HG03432 (cell line): ENCODE measurements at regions not wholly inside any gene's neighbourhood (a gene's known extent, or its start where the extent isn't known, plus 50 kb on each side); places are given as distances from the start of the nearest gene placed in this dataset.

ENCODE experiments used
- ATAC-seq: cut with Tn5 transposase; IDR thresholded peaks from one replicate; pipeline ENCODE4 v1.9.1; 2021; ENCODE audit warnings: mild to moderate bottlenecking, moderate library complexity; ENCODE audit not compliant: unreplicated experiment

DNA sequence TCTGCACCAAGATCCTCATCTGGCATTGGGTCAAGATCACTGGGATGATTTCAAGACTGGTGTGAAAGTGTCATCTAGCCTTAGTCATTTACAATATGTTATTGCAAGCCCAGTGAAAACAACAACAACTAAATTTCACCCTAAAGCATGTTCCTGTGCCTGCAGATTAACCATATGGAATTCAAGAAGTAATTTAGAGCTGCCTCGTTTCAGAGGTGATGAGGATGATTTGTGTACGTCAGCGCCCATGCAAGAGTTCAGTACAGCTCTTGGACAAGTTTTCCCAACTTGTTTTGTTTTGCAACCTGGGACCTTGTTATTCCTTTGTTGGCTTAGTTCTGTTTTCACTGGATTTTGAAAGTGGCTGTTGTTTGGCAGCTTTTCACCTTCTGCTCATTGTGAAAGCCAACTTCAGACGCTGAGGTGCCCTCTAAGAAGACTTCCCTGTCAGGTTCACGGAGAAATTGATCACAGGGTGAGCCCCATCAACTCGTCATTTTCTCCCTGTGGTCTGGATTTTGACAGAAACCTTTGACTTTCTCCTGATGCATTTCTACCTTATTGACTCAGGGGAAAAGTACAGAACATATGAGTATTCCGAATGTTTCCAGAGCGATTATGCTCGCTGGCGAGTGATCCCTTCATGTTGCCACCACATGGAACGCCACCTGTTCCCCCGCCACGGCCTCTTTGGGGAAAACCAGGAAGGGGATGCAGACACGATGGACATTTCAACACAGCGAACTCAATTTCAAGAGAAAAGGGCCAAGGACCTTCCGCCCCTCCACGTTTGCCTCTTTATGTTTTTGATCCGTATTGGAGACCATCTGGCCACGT lies 85.6 kb downstream of the FOXL1 start:
- ATAC-seq, result no peak

DNA sequence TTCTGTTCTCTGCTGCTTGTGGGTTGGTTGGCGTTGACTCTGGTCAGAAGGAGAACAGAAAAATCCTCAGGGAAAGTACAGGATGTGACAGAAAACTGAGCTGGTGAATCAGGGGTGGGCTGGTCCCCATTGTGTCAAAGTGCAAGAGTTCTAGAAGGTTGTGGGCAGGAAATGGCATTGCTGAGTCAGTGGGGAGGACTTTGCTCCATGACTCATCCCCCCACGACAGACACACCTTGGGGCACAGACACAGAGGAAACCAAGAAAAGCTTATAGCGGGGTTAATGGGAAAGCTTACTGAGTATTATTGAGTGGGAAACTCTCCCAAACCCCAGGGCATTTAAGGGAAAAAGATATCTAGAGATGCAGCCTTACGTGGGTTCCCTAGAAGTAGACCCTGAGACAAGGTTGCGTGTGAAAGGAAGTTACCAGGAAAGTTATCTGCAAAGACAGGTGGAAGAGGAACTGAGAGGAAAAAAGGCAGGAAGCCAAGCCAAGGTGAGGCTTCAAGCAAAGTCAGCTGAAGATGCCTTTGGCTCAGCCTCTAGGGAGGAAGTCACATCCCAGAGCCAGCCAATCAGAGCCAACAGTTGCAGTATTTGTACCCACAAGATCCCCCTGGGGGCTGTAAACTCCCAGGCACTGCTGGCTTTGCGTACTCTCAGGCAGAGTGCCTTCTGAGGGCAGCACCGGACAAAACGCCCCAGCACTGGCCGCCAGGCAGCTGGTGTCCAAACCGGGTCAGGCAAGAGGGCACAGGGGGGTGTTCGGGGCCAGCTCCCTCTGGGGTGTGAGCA lies 86.4 kb downstream of the FOXL1 start:
- ATAC-seq, result peak; percentile 77

GRCh38 chr16:86665319-86665675 lies 86.9 kb downstream of the FOXL1 start:
- ATAC-seq, result peak; percentile 10

DNA sequence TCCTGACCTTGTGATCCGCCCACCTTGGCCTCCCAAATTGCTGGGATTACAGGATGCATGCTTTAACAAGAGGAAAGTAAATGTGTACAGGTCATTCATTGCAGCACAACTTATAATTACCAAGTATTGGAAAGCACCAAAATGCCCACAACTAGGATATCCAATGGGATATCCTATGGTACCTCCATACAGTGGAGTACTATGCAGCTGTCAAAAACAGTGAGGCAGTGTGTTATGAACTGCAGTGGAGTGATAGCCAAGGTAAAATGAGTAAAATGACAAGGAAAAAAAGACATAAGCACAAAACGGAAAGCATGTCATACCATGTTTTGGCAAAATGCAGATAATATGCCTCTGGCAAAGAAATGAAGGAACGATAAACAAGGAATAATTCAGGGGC lies 87.6 kb downstream of the FOXL1 start:
- ATAC-seq, result no peak

GRCh38 chr16:86667035-86667434 lies 88.7 kb downstream of the FOXL1 start:
- no peak for ATAC-seq

- no peak for ATAC-seq
Observed at GRCh38 chr16:86668136-86668910, 90.0 kb downstream of the FOXL1 start.

- ATAC-seq, result no peak
Observed at GRCh38 chr16:86669285-86669805, 91.0 kb downstream of the FOXL1 start.

DNA sequence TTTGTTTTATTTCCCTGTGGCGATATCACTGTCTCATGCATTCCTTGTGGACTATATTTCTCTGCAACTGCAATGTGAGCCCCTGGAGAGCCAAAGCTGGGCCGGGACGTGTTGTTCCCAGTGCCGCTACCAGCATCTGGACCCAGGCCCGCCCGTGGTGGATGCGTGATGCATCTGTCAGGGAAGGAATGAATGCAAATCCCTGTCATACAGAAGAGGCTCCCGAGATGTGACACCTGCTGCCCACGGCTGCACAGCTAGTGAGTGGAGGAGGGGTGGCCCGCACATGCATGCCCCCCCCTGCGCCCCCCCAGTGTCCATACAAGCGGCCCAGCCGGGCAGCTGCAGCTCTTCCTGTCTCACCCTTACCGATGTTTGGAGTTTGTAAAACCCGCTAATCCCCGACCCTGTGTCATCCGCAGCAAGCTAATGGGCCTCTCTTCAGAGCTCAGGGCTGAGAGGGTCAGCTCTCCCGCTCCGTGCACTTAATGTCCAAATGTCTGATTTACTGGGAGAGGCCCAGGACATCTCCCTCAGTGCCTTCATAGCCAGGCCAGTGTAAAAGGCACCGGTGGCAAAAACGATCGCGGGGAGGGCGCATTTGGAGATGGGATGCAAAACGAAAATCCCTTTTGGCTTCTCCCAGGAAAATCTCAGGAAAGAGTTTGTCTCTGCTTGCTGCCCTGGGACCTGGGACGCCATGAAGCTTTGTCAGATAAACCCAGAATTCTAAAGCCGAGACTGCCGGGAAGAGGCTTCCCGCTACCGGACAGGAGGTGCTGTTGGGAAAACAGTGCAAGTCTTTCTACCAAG lies 91.8 kb downstream of the FOXL1 start:
- no peak for ATAC-seq

DNA sequence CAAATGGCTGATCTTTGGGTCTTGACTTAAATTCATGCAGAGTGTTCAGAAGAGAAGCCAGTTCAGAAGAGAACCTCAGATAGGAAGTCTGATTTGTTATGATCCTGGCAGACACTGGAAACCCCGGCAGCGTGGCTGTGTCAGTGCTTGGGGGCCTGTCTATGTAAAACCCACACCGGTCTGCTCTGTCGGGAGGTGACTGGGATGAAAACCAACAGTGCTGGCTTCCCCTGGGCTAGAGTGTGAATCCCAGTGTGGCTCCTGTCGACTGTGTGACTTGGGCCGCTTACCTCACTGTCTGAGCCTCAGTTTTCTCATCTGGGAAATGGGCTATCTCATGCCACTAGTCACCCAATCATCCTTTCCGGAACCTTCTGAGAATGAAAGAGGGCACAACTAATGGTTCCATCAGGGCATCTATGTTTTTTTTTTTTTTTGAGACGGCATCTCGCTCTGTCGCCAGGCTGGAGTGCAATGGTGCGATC lies 92.4 kb downstream of the FOXL1 start:
- no peak for ATAC-seq

- ATAC-seq, result no peak
Observed at GRCh38 chr16:86671486-86672178, 93.3 kb downstream of the FOXL1 start.

DNA sequence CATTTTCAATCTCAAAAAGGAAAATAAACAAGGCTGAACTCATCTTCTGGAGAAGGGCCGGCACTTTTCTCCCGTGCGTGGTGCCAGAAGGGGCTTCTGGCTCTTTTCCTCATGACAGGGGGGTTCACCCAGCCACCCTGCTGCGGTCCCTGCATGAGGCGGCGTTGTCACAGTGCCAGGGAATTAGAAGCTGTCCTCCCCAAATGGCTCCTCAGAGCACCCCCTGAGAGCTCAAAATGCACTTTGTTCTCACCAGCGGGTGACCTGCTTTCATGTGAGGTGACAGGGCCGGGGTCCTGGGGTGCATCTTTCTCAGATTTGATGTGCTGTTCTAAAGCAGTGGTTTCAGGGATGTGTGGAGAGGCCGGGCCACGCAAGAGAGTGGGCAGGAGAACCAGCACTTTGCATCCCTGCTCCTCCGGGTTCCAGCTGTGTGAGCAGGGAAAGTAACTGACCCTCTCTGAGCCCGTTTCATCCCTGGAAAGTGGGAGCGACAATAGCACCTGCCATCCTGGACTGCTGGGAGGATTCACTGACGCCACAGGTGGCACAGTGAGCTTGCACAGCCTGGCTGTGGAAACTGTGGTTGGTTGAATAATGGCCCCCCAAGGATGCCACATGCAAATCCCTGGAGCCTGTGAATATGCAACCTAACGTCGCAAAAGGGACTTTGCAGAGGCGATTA lies 94.0 kb downstream of the FOXL1 start:
- no peak for ATAC-seq

DNA sequence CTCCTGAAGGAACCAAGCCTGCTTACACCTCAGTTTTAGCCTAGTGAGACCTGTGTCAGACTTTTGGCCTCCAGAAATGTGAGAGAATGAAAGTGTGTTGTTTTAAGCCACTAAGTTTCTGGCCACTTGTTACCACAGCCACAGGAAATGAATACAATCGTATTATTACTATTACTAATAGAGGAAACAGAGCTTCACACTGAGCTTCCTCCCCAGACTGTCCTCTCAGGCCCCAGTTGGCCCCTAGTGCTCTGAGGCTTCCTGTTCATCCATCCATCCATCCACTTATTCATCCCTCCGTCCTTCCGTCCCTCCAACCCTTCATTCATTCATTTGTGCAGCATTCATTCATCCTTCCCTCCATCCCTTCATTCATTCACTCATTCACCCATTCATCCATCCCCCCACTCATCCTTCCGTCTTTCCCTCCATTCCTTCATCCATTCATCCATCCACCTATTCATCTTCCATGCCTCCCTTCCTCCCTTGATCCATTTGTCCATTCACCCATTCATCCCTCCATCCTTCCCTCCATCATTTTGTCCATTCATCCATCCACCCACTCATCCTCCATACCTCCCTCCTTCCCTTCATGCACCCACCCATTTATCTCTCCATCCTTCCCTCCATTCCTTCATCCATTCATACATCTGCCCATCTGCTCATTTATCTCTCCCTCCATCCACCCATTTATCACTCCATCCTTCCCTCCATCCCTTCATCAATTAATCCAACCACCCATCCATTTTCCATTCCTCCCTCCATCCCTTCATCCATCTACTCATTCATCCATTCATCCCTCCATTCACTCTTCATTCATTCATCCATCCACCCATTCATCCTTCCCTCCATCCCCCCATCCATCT lies 95.0 kb downstream of the FOXL1 start:
- ATAC-seq, result no peak

GRCh38 chr16:86673956-86674453 lies 95.7 kb downstream of the FOXL1 start:
- ATAC-seq, result no peak

GRCh38 chr16:86676254-86676670 lies 97.9 kb downstream of the FOXL1 start:
- no peak for ATAC-seq

GRCh38 chr16:86679490-86679889 lies 101.1 kb downstream of the FOXL1 start:
- no peak for ATAC-seq

DNA sequence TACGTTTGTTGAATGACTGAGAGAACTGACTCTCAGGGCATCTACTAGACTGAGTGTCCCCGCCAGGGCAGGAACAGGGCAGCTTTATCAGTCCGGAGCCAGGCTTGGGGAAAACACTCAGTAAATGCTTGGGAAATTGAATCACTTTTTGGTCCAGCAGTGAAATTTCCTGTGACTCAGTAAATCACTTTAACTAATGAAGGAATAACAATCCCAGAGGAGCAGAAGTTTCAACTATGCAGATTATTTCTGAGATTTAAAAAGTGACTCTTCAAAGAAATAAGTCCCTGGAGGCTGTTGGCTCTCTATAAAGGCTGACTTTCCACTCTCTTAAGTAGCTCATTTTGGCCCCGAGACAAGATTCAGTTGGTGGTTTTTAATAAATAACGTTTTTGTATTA lies 101.8 kb downstream of the FOXL1 start:
- no peak for ATAC-seq

- ATAC-seq, result no peak
Observed at GRCh38 chr16:86680661-86681030, 102.3 kb downstream of the FOXL1 start.
